A673 (cell line): ENCODE measurements at regions not wholly inside any gene's neighbourhood (a gene's known extent, or its start where the extent isn't known, plus 50 kb on each side); places are given as distances from the start of the nearest gene placed in this dataset.

Experiments
- BruUV-seq: library from RNA; stranded (reverse); fragments of 400-500 nt; replicated peaks from 2 replicates; lab custom pipeline; 2021; lab: Mats Ljungman, UMichigan
- CTCF ChIA-PET: fragments of 300-600 bp; sonication (Branson Sonifier 250); formaldehyde crosslinking; loops from one replicate; lab custom pipeline; 2022; ENCODE audit warnings: antibody characterized with exemption; lab: Charles Lee
- POLR2A ChIA-PET: fragments of 300-600 bp; sonication (Branson Sonifier 250); formaldehyde crosslinking; loops from one replicate; lab custom pipeline; 2022; ENCODE audit warnings: antibody characterized with exemption; ENCODE audit not compliant: low non-redundant PET; lab: Charles Lee
- DNase-seq: peaks from one replicate; pipeline ENCODE4 v3.0.0-alpha.2; 2015; ENCODE audit warnings: low spot score
- H3K27ac ChIP-seq: fragments of 200-600 bp; sonication (generic); 2 replicates; pipeline ENCODE4 v1.5.1; 2016; ENCODE audit warnings: mixed run types, low read depth, mild to moderate bottlenecking, mixed read lengths, antibody characterized with exemption, low read length; ENCODE audit not compliant: poor library complexity, severe bottlenecking
- H3K27me3 ChIP-seq: fragments of 200-600 bp; sonication (generic); replicated peaks from 2 replicates; pipeline ENCODE4 v1.6.1; 2017; ENCODE audit warnings: mixed run types, low read depth, mild to moderate bottlenecking, mixed read lengths, antibody characterized with exemption, low read length; ENCODE audit not compliant: insufficient read depth, poor library complexity
- H3K36me3 ChIP-seq: fragments of 200-600 bp; sonication (generic); 2 replicates; pipeline ENCODE4 v1.6.1; 2016; ENCODE audit warnings: mixed run types, mild to moderate bottlenecking, mixed read lengths, antibody characterized with exemption, low read length; ENCODE audit not compliant: insufficient read depth, poor library complexity, severe bottlenecking
- H3K4me1 ChIP-seq: fragments of 200-600 bp; sonication (generic); 2 replicates; pipeline ENCODE4 v1.6.1; 2017; ENCODE audit warnings: mixed run types, mild to moderate bottlenecking, mixed read lengths, antibody characterized with exemption, low read length; ENCODE audit not compliant: insufficient read depth, poor library complexity, severe bottlenecking
- H3K4me3 ChIP-seq: fragments of 200-600 bp; sonication (generic); 2 replicates; pipeline ENCODE4 v1.5.1; 2016; ENCODE audit warnings: low read depth, mixed run types, mild to moderate bottlenecking, mixed read lengths, low read length; ENCODE audit not compliant: poor library complexity, severe bottlenecking
- H3K9me3 ChIP-seq: fragments of 200-600 bp; sonication (generic); 2 replicates; pipeline ENCODE4 v1.6.1; 2016; ENCODE audit warnings: mixed run types, low read depth, mild to moderate bottlenecking, mixed read lengths, antibody characterized with exemption, low read length; ENCODE audit not compliant: poor library complexity, severe bottlenecking
- CTCF ChIP-seq: fragments of 300-800, 200-600 bp; sonication (generic); conservative IDR thresholded peaks from 2 replicates; pipeline ENCODE4 v1.5.1; 2017; ENCODE audit warnings: low read depth, mild to moderate bottlenecking, antibody characterized with exemption, low read length, moderate library complexity, mixed read lengths
- EZH2 ChIP-seq: fragments of 200-600 bp; sonication (generic); IDR thresholded peaks from 2 replicates; pipeline ENCODE4 v1.6.1; 2017; ENCODE audit warnings: borderline replicate concordance, low read depth, mild to moderate bottlenecking, mixed read lengths, antibody characterized with exemption, low read length; ENCODE audit not compliant: poor library complexity, severe bottlenecking
- intact Hi-C: fragments of 100-400 bp; cut with micrococcal nuclease; formaldehyde crosslinking; loops from one replicate; pipeline ENCODE4 v1.10.0; 2022; ENCODE audit not compliant: unreplicated experiment

GRCh38 chr4:37528166-37528885 is 157.8 kb downstream of the RELL1 start:
- Histone ChIP-seq H3K27me3 (no peaks in the 10 kb centered on the region), H3K27ac (no peak overlapping the region), H3K36me3 (no peaks in the 10 kb centered on the region), H3K4me3 (no peak overlapping the region), H3K4me1 (no peaks in the 10 kb centered on the region), H3K9me3 (no peaks in the 10 kb centered on the region)
- TF ChIP-seq EZH2 (no peak), CTCF (no peak)
- ChIA-PET CTCF (no interaction called here), POLR2A (no interaction called here)
- BruUV-seq: no TSS peak
- no peak for DNase-seq
- intact Hi-C loops: no loop called here

GRCh38 chr4:37524267-37524666 is 161.9 kb downstream of the RELL1 start:
- no peaks in the 10 kb centered on the region for H3K9me3 ChIP-seq
- POLR2A ChIA-PET: no interaction called here
- TF ChIP-seq CTCF: no peak
- TF ChIP-seq EZH2: no peak
- intact Hi-C loops: no loop called here
- no peaks in the 10 kb centered on the region for H3K27me3 ChIP-seq
- CTCF ChIA-PET: no interaction called here
- H3K27ac ChIP-seq: no peak overlapping the region
- no peak overlapping the region for H3K4me3 ChIP-seq
- DNase-seq: no peak
- H3K4me1 ChIP-seq: no peaks in the 10 kb centered on the region
- BruUV-seq: no TSS peak
- no peaks in the 10 kb centered on the region for H3K36me3 ChIP-seq

- CTCF ChIA-PET: no interaction called here
- no peak for DNase-seq
- POLR2A ChIA-PET: no interaction called here
Observed at GRCh38 chr4:37522996-37523395, 163.2 kb downstream of the RELL1 start.

More at GRCh38 chr4:37522996-37523395, 163.2 kb downstream of the RELL1 start:
- Histone ChIP-seq H3K9me3 (no peaks in the 10 kb centered on the region), H3K27ac (no peak overlapping the region), H3K36me3 (no peaks in the 10 kb centered on the region), H3K4me3 (no peak overlapping the region), H3K4me1 (no peaks in the 10 kb centered on the region), H3K27me3 (no peaks in the 10 kb centered on the region)
- no TSS peak for BruUV-seq
- intact Hi-C loops: no loop called here
- TF ChIP-seq EZH2: no peak
- TF ChIP-seq CTCF: no peak
